Kidney tubule cell (primary cell): ENCODE measurements at regions not wholly inside any gene's neighbourhood (a gene's known extent, or its start where the extent isn't known, plus 50 kb on each side); places are given as distances from the start of the nearest gene placed in this dataset.

Experiments used
- DNase-seq: peaks from one replicate; pipeline ENCODE4 v3.0.0-alpha.2; 2018; ENCODE audit warnings: low spot score

GRCh38 chr20:40393197-40394079, 295.6 kb downstream of the MAFB start:
- DNase-seq, result no peak

- peak; percentile 59 for DNase-seq
These were observed 298.4 kb downstream of the MAFB start for GRCh38 chr20:40390654-40391053.

- no peak for DNase-seq
These were observed 318.2 kb downstream of the MAFB start for GRCh38 chr20:40370800-40371199.

DNA sequence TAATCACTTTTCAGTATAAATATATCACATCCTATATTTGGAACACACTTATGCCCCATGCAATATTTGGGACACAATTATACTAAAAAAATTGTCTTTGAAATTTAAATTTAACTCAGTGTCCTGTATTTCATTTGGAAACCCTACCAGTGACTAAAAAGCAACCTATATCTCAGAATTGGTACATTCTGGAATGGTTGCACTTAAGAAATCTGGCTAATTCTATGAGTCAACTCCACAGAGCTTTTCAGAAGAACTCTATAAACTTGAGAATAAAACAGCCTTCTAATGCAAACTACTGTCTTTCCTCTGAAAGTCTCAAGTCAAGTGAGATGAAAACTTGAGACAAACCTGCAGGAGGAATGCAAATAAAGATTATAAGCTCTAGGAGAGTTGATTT, 320.2 kb downstream of the MAFB start:
- no peak for DNase-seq

- no peak for DNase-seq
These were observed 327.1 kb downstream of the MAFB start for GRCh38 chr20:40361916-40362315.

DNA sequence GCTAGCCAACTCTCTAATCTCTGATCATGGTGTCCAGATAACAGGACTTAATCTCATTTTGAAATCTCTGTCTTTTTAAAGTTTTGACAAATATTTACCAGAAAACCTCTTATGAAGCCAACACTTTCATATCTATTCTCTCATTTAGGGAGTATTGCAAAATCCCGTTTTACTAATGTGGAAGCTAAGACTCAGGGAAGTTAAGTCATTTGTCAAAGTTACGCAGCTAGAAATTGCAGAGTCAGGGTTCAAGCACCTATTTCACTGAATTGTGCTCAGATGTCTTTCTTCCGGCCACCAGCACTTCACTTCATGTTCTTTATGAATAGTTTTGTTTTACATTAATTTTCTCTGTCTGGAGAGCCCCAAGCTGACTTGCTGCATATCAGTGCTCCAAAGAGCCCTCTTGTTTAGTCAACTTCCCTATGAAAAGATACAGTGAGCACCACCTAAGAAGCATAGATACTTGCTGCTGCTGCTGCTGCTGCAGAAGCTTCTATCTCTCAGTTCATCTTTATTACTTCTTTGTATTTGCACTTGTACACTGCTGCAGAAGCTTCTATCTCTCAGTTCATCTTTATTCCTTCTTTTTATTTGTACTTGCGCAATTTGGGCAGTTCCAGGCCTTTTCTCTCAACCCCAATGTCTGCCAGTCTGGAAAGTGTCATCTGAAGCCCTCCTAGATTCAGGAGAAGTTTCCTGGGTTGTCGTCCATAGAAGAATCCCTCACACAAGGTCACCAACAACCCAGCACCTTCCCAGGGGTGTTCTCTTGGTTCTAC, 329.7 kb downstream of the MAFB start:
- no peak for DNase-seq

DNA sequence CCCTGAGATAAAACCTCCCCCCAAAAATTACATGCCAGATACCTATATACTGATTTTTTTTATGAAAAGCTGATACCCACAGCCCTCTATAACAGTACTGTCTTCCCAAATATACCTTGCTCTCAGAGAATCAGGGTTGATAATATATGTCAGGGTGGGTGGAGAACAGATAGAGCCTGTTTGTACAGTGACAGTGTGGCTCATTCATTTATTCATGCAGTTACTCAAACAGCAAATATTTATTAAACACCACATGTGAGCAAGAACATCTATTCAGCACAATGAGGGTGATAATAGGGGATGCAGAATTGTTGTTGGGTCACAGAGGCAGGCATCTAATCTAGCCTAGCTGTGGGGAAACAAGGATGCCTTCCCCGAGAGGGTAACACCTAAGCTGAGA, 334.2 kb downstream of the MAFB start:
- DNase-seq, result no peak

DNA sequence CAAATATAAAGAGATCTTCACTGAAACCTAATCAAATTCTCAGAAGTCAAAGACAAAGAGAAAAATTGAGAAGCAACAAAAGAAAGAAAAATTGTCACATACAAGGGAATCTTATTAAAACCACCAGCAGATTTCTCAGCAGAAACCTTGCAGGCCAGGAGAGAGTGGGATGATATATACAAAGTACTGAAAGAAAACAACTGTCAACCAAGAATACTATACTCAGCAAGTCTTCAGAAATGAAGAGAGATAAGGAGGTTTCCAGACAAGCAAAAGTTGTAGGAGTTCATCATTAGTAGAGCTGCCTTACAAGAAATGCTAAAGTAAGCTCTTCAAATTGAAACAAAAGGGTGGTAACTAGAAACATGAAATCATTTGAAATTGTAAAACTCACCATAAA, 345.6 kb downstream of the MAFB start:
- no peak for DNase-seq

- DNase-seq, result no peak
These were observed 347.5 kb downstream of the MAFB start for GRCh38 chr20:40341561-40341960.

DNA sequence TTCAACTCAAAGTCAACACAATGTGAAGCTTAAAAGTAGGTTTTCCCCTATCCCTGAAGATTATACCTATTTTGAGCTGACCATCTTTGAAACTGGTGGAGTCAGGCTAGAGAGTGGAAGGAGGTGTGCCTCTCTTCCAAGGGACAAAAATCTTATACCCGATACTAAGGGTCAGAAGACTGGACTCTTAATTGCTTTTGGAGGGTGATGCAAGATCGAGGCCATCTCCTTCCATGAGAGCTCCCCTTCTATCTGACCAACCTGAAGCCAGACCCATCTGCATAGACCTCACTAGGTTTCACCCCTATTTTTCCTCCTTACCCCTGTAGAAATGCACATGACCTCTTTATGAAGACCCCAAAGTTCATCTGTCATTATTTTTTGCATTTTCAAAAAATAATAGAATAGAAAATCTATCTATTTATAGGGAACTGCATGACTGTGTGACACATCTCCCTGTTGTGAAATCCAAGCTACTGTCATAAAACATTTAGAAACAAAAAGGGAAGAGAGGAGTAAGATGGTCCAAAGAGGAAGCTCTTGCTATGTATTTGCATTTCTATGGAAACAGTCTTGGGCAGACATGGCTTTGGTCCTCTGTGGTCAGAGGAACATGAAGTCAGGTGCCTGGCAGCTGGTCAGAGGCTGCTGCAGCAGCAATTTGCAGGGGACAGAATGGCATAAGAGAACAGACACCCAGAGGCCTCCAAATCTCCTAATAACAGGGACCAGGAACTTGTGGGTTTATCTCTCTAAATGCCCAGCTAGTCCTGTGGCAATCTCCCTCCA, 349.2 kb downstream of the MAFB start:
- DNase-seq, result no peak

DNA sequence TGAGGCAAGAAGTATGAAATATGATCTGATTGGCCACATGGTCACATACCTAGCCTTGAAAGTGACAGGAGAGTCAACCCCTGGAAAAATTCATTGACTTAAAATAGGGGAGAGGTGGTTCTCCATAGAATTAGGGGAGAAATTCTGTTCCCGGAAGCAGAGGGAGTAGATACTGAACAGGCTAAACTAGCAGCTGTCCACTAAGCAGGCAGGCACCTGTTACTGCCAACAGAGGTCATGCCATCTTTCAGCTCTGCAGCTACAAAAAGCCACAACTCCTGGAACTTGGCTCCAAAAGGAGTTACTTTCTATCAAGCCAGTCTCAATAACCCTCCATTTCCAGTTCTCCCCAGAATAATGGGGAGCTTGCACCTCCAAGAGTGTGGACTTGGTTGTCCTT, 352.5 kb downstream of the MAFB start:
- DNase-seq, result no peak

DNA sequence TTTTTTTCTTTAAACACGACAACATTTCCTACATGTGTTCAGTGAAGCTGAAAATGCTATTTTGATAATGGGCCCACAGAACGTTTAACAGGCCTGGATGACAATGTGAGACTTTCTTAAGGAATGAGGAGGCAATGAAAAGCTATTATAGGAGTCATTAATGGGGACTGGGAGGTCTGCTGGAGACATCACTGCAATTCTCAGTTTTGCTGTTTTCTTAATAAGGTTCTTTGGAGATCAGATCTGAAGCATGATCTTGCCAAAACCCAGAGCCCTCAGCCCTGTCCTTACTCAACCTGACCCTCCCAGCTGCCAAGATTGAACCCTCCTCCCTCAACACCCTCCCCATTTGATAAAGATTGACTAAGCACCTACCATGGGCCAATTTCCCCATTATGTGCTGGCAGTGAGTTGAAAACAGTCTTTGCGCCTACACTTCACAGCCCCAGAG, 353.1 kb downstream of the MAFB start:
- DNase-seq, result no peak

- no peak for DNase-seq
These were observed 353.6 kb downstream of the MAFB start for GRCh38 chr20:40335437-40335836.

DNA sequence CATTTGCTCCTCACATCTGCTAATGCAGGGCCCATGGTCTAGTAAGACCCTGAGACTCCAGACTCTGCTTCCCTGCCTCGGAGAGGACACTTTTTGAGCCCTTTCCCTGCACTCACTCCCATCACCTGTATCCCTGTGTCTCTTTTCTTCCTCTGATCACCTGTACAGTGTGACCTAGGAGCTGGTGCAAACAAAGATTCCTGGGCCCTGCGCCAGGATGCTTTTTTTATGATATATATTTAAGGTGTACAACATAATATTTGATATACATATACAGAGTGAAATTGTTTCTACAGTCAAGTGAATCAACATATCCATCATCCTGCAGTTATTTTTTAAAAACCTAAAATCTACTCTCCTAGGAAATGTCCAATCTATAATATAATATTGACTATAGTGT, 355.4 kb downstream of the MAFB start:
- DNase-seq, result no peak

DNA sequence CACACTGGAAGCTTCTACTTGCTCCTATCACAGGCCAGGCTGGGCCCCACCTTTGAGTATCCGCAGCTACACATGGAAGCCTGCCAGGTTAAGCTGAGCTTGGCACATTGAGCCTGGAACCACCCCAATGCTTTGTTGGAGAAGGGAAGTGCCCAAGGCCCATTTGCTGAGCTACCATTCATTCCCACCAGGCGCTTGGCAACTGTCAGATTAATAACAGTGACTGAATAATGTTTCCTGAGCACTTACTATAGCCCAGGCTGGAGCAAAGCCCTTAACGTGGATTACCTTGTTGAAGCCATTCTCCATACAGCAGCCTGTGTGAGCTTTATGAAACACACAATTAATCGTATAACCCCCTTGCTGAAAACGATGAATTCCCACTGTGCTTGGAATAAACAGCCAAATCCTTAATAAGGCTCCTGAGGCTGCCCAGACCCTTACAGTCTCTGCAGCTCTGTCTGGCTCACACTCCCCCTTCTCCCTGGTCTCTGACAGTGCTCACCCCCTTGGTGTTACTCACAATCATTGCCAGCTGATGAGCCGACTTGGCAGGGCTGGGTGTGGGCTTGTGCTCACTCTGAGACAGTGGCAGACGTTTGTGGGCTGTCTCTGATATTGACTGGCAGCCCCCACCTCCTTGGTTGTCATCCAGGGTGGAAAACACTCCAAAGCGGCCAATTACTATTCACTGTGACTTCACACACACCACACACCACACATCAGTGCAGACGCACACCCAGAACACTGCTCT, 357.1 kb downstream of the MAFB start:
- DNase-seq, result no peak

- DNase-seq, result no peak
These were observed 357.8 kb downstream of the MAFB start for GRCh38 chr20:40331249-40331648.

GRCh38 chr20:40329321-40329720, 359.7 kb downstream of the MAFB start:
- DNase-seq, result no peak

- DNase-seq, result no peak
These were observed 362.3 kb downstream of the MAFB start for GRCh38 chr20:40326784-40327183.

- DNase-seq, result no peak
These were observed 363.9 kb downstream of the MAFB start for GRCh38 chr20:40325006-40325568.

- no peak for DNase-seq
These were observed 365.7 kb downstream of the MAFB start for GRCh38 chr20:40323361-40323794.

DNA sequence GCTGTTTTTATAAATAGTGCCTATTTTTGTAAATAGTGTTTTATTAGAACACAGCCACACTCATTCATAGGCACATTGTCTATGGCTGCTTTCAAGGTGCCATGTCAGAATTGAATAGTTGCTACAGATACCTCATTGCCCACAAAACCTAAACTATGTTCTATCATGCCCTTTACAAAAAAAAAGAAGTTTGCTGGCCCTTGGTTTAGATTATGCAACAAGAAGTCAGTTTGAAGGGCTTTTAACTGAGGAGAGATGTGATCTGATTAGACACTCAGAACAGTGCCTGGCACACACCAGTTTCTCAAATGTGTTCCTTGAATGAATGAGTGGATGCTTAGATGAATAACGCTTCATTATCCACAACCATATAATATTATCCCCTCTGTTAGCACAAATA, 366.1 kb downstream of the MAFB start:
- no peak for DNase-seq
